ENCODE measurements at regions not wholly inside any gene's neighbourhood (a gene's known extent, or its start where the extent isn't known, plus 50 kb on each side); places are given as distances from the start of the nearest gene placed in this dataset.

GRCh38 chr11:134993691-134994243 lies 581.7 kb upstream of the B3GAT1 start:
- H3K36me3 ChIP-seq: no peaks in the 10 kb centered on the region
- TF ChIP-seq CTCF (IDR thresholded peaks at IDR 0.05) (no peak), POLR2A (IDR thresholded peaks at IDR 0.05) (no peak)
- no peak overlapping the region for H3K27ac ChIP-seq
- H3K4me3 ChIP-seq: no peak overlapping the region
- no peaks in the 10 kb centered on the region for H3K9me3 ChIP-seq
- intact Hi-C loops (cut with DNase I; ENCODE audit: low total_unique reads): no loop called here
- DNase-seq: no peak
- no peaks in the 10 kb centered on the region for H3K27me3 ChIP-seq
- no peaks in the 10 kb centered on the region for H3K4me1 ChIP-seq

- intact Hi-C loops (cut with DNase I; ENCODE audit: low total_unique reads): no loop called here
- Histone ChIP-seq H3K9me3 (no peaks in the 10 kb centered on the region), H3K27ac (no peak overlapping the region), H3K4me3 (no peak overlapping the region), H3K4me1 (no peaks in the 10 kb centered on the region), H3K36me3 (no peaks in the 10 kb centered on the region), H3K27me3 (no peaks in the 10 kb centered on the region)
- TF ChIP-seq CTCF (IDR thresholded peaks at IDR 0.05): no peak
- TF ChIP-seq POLR2A (IDR thresholded peaks at IDR 0.05): no peak
- DNase-seq: no peak
Measured at GRCh38 chr11:134992981-134993380, 580.9 kb upstream of the B3GAT1 start.

- intact Hi-C loops (cut with DNase I; ENCODE audit: low total_unique reads): no loop called here
- H3K27ac ChIP-seq: no peak overlapping the region
- no peaks in the 10 kb centered on the region for H3K27me3 ChIP-seq
- DNase-seq: no peak
- TF ChIP-seq CTCF (IDR thresholded peaks at IDR 0.05) (no peak), POLR2A (IDR thresholded peaks at IDR 0.05) (no peak)
- H3K4me3 ChIP-seq: no peak overlapping the region
- H3K9me3 ChIP-seq: no peaks in the 10 kb centered on the region
- no peaks in the 10 kb centered on the region for H3K36me3 ChIP-seq
- no peaks in the 10 kb centered on the region for H3K4me1 ChIP-seq
Measured at GRCh38 chr11:134988495-134988894, 576.5 kb upstream of the B3GAT1 start.

- H3K9me3 ChIP-seq: no peaks in the 10 kb centered on the region
- no peak overlapping the region for H3K4me3 ChIP-seq
- TF ChIP-seq POLR2A (IDR thresholded peaks at IDR 0.05) (no peak), CTCF (IDR thresholded peaks at IDR 0.05) (no peak)
- intact Hi-C loops (cut with DNase I; ENCODE audit: low total_unique reads): no loop called here
- no peaks in the 10 kb centered on the region for H3K27me3 ChIP-seq
- H3K36me3 ChIP-seq: no peaks in the 10 kb centered on the region
- H3K27ac ChIP-seq: no peak overlapping the region
- no peak for DNase-seq
- no peaks in the 10 kb centered on the region for H3K4me1 ChIP-seq
Measured at GRCh38 chr11:134987822-134988221, 575.8 kb upstream of the B3GAT1 start.

GRCh38 chr11:134987223-134987768 lies 575.3 kb upstream of the B3GAT1 start:
- DNase-seq: no peak
- Histone ChIP-seq H3K4me1 (no peaks in the 10 kb centered on the region), H3K36me3 (no peaks in the 10 kb centered on the region), H3K27ac (no peak overlapping the region), H3K4me3 (no peak overlapping the region), H3K9me3 (no peaks in the 10 kb centered on the region), H3K27me3 (no peaks in the 10 kb centered on the region)
- intact Hi-C loops (cut with DNase I; ENCODE audit: low total_unique reads): no loop called here
- TF ChIP-seq POLR2A (IDR thresholded peaks at IDR 0.05) (no peak), CTCF (IDR thresholded peaks at IDR 0.05) (no peak)

Measured in uterus (tissue), 3 donors.